ENCODE measurements at regions not wholly inside any gene's neighbourhood (a gene's known extent, or its start where the extent isn't known, plus 50 kb on each side); places are given as distances from the start of the nearest gene placed in this dataset.

DNA sequence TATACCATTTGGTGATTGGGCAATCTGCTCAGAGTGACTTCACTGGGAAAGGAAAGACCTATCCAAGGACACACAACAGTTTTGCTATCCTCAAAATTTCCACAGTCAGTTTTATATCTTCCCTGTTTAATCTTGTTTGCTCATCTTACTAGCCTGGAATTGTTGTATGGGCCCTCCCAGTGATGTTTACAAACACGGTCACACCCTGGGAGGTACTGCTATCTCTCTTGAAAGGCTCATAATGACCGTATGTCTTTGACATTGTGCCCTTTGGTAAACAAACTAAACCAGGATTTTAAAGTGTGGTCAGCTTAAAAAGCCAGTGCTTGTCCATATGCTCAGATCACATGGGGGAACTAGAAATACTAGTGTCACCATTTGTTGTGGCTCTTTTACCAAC lies 277.0 kb downstream of the CDH2 start:
- ATAC-seq = no peak
- DNase-seq = no peak
- H3K4me1 Mint-ChIP-seq = no peaks in the 10 kb centered on the region
- peaks cover 0 to 37% (median 6%) of the 10 kb centered on the region in 9 donors for H3K9me3 Mint-ChIP-seq
- H3K4me3 Mint-ChIP-seq = no peak overlapping the region
- H3K27me3 Mint-ChIP-seq = no peaks in the 10 kb centered on the region
- no peak overlapping the region for H3K27ac Mint-ChIP-seq
- peaks cover 0 to 9% (median 0%) of the 10 kb centered on the region in 3 donors for H3K36me3 Mint-ChIP-seq
- POLR2A ChIA-PET = no interaction called here

DNA sequence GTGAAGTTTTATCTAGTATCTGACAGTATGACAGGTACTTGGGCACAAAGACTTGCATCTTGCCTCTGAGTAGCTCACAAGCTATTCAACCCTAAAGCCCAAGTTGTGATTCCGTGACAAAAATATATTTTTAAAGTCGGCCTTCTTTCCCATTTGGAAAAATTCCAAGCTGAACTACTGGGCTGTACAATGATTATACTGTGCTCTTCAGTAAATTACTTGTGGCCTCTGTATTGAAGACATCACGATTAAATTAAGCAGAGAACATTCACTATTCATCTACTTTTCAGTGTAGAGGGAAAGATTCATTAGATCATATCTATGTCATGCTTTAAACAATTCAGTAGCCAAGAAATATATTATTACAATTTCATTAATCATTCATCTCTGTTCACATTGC lies 282.2 kb downstream of the CDH2 start:
- no peak overlapping the region for H3K27ac Mint-ChIP-seq
- H3K4me1 Mint-ChIP-seq = no peaks in the 10 kb centered on the region
- H3K4me3 Mint-ChIP-seq = no peak overlapping the region
- H3K9me3 Mint-ChIP-seq = peaks cover 2 to 14% (median 5%) of the 10 kb centered on the region in 9 donors
- no peaks in the 10 kb centered on the region for H3K36me3 Mint-ChIP-seq
- no peaks in the 10 kb centered on the region for H3K27me3 Mint-ChIP-seq
- ATAC-seq (no peak), DNase-seq (no peak)
- POLR2A ChIA-PET = no interaction called here

DNA sequence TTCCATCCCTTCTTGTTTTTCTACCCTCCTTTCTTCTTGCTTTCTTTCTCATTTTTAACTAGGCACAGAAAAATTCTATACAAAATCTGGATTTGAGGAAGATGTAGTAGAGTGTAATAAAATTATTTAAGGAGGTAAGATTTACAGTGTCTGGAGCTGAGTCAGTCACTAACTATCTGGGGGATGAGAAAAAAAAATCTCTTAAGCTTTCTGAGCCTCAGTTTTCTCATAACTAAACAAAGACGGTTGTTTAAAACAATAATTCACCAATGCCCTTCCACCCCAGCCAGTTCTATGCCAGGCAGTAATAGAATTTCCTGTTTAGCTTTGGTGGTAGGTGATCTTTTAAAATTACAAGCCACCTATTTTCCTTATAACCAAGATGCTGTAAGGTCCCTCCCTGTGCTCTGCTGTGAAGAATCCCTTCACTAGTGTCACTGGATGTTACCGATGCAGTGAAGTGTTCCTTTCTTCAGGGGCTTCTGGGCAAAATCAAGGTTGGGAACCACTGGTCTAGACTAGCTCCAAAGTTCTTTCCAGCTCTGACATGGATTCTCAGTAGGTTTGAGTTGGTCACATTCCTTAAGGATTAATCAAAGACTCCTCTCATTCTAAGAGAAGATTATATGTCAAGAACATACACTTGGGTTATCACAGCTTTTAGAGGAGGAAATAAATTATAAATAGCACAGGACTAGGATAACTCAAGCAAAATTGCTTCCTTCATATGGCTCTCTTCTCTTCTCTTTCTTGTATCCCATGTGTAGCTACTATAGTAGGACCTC lies 289.0 kb downstream of the CDH2 start:
- ATAC-seq (no peak), DNase-seq (no peak)
- Mint-ChIP-seq H3K4me1 (no peaks in the 10 kb centered on the region), H3K36me3 (no peaks in the 10 kb centered on the region), H3K27ac (no peak overlapping the region), H3K27me3 (no peaks in the 10 kb centered on the region), H3K9me3 (peaks cover 0 to 14% (median 6%) of the 10 kb centered on the region in 9 donors), H3K4me3 (no peak overlapping the region)
- POLR2A ChIA-PET = no interaction called here

DNA sequence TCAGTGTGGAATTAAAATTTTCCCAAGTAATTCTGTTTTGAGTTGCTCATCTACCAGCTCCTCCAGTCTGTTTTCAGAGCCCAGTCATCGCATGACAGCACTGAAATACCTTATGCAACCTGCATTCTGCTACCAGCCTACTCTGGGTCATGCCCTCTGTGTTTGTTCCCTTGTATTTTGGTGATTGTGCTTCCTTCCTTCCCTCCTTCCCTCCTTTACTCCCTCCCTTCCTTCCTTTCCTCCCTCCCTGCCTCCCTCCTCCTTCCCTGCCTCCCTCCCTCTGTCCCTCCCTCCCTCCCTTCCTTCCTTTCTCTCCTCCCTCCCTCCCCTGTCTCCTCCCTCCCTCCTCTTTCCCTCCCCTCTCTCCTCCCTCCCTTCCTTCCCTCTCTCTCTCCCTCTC lies 289.6 kb downstream of the CDH2 start:
- Mint-ChIP-seq H3K36me3 (no peaks in the 10 kb centered on the region), H3K27ac (no peak overlapping the region), H3K4me3 (no peak overlapping the region), H3K27me3 (no peaks in the 10 kb centered on the region), H3K9me3 (peaks cover 0 to 19% (median 6%) of the 10 kb centered on the region in 9 donors), H3K4me1 (no peaks in the 10 kb centered on the region)
- ATAC-seq (no peak), DNase-seq (no peak)
- POLR2A ChIA-PET = no interaction called here

DNA sequence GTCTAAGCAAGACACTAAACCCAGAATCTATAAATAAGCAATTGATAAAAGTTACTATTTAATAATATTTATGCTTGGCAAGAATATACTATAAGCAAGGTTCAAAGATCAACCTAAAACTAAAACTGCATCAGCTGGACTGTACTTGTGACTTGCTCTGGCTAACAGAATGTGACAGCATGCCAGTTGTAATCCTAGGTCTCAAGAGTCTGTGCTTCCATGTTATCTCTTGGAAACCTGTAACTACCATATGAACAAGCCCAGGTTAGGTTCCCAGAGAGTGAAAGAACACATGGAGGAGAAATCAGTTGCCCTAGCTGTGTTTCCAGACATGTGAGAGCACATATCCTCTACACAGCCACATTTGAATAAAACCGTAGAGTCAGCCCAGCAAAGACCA lies 297.4 kb downstream of the CDH2 start:
- DNase-seq = no peak
- H3K27me3 Mint-ChIP-seq = no peaks in the 10 kb centered on the region
- no peaks in the 10 kb centered on the region for H3K4me1 Mint-ChIP-seq
- POLR2A ChIA-PET = no interaction called here
- no peaks in the 10 kb centered on the region for H3K36me3 Mint-ChIP-seq
- no peak overlapping the region for H3K27ac Mint-ChIP-seq
- ATAC-seq = no peak
- H3K4me3 Mint-ChIP-seq = no peak overlapping the region
- peaks cover 0 to 31% (median 3%) of the 10 kb centered on the region in 9 donors for H3K9me3 Mint-ChIP-seq

DNA sequence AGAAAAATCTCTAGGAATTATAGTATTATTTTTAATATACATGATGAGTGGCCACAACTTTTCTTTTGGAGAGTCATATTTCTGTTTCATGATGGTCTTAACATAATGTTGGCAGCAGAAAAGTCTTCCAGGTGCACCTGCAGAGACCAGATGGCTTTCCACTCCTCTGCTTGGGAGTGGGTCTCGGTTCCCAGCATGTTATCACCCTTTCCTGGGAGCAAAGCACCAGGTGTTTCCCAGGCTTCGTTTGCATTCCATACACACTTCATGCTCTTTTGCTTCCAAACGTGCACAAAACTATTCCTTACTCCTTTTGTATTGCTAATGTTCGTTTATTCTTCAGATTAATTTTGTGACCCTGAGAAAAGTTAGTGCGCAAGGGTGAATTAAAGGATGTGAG lies 305.2 kb downstream of the CDH2 start:
- Mint-ChIP-seq H3K36me3 (no peaks in the 10 kb centered on the region), H3K27me3 (no peaks in the 10 kb centered on the region), H3K4me3 (no peak overlapping the region), H3K27ac (no peak overlapping the region), H3K4me1 (no peaks in the 10 kb centered on the region), H3K9me3 (peaks cover 0 to 13% (median 5%) of the 10 kb centered on the region in 9 donors)
- POLR2A ChIA-PET = no interaction called here
- DNase-seq (no peak), ATAC-seq (no peak)

DNA sequence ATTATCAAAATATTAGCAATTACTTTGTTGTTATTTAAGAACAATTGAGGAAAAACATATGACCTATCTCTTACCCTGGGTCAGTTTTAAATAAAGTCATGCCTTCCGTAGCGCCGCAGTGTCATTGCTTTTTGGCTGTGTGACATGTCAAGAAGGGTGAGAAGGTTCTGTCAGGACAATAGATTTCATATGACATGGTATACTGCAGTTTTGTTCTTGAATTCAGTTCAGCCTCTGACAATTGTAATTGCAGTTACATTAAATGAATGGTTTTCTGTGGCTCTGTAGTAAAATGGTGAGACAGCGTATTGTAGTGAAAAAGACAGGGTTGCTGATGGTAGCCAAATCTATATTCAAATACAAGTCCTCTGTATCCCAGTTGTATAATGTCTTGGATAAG lies 307.2 kb downstream of the CDH2 start:
- peaks cover 0 to 12% (median 5%) of the 10 kb centered on the region in 9 donors for H3K9me3 Mint-ChIP-seq

DNA sequence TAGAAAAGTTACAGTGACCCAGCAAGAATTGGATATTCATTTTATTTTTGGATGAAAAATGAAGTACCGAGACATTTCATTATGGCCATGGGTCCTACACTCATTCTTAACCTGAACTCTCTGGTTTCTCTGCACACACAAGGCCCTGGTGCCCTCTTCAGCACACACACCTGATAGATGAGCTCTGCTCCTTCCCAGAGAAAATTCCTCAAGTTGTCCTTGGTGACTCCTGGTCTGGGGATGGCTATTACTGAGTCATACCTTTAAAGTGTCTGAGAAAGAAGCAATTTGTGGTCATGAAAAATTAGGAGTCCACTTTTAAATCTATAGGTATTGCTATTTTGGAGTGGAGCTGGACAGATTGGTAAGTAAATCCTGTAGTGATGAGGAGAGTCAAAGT lies 311.5 kb downstream of the CDH2 start:
- Mint-ChIP-seq H3K27ac (no peak overlapping the region), H3K4me3 (no peak overlapping the region), H3K9me3 (peaks cover 0 to 3% (median 0%) of the 10 kb centered on the region in 9 donors), H3K4me1 (no peaks in the 10 kb centered on the region), H3K36me3 (no peaks in the 10 kb centered on the region), H3K27me3 (no peaks in the 10 kb centered on the region)
- DNase-seq (no peak), ATAC-seq (no peak)
- POLR2A ChIA-PET = no interaction called here

More for the DNA sequence above, 307.2 kb downstream of the CDH2 start:
- DNase-seq (no peak), ATAC-seq (no peak)
- H3K4me1 Mint-ChIP-seq = no peaks in the 10 kb centered on the region
- H3K27me3 Mint-ChIP-seq = no peaks in the 10 kb centered on the region
- POLR2A ChIA-PET = no interaction called here
- no peak overlapping the region for H3K27ac Mint-ChIP-seq
- H3K36me3 Mint-ChIP-seq = no peaks in the 10 kb centered on the region
- H3K4me3 Mint-ChIP-seq = no peak overlapping the region

DNA sequence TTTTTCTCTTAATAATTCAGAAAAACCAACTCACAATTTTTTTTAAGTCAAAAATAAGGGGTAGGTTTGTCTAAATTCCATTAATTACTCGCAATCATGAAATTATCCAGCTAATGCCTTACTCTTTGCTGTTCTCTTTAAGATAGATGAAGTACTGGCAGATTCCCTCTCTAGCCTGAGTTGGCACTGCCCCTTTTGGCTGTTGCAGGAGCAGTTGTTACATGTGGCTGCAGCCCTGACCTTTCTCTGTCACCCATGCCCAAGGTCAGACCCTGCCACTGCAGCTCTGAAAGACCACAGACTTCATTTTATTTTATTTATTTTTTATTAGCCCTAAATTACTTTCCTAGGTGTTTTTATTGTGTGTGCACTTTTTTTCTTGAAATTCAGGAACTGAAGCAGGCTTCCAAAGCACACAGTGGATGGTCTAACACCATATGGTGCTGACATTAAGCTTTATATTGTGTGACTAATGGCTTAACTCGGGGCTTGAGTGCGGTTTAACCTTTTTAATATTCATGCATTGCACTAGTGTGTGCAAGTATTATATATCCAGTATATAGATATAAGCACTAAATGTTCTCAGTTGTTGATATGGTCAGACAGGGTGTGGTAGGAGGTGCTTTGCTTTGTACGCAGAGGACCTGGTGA lies 313.0 kb downstream of the CDH2 start:
- Mint-ChIP-seq H3K4me1 (no peaks in the 10 kb centered on the region), H3K27ac (no peak overlapping the region), H3K9me3 (peaks cover 0 to 3% (median 0%) of the 10 kb centered on the region in 9 donors), H3K27me3 (no peaks in the 10 kb centered on the region), H3K4me3 (no peak overlapping the region), H3K36me3 (no peaks in the 10 kb centered on the region)
- ATAC-seq (no peak), DNase-seq (no peak)
- POLR2A ChIA-PET = no interaction called here

DNA sequence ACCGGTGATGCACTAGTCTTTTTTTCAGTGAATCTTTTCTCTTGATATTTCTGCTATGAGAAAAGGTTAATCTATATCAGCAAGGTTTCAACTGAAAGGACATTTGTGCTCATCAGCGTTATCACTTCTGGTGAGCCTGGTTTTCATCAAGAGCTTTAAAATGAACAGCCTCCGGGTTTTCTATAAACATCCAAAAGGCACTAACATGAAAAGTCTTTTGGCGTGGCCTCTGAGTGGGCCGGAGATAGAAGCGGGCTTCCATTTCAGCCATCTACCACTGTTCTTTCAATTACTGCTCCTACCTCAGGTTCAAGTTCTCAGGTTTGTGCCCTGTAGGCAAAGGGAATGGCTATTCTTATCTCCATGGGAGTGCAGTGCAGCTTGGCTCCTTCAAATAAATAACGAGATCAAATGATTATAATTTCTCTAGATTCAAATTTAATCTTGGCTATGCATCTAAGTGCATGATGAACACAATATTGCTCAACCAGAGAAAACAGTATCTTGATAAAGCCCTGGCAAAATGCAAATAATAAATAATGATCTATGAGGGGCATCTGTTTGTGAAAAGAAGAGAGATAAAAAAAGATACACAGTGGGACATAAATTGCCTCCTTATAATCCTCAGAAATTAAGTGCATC lies 314.8 kb downstream of the CDH2 start:
- H3K36me3 Mint-ChIP-seq = no peaks in the 10 kb centered on the region
- H3K27ac Mint-ChIP-seq = no peak overlapping the region
- H3K4me3 Mint-ChIP-seq = no peak overlapping the region
- DNase-seq = no peak
- no peaks in the 10 kb centered on the region for H3K4me1 Mint-ChIP-seq
- no peaks in the 10 kb centered on the region for H3K27me3 Mint-ChIP-seq
- no peak for ATAC-seq
- POLR2A ChIA-PET = no interaction called here
- peaks cover 0 to 3% (median 0%) of the 10 kb centered on the region in 9 donors for H3K9me3 Mint-ChIP-seq

DNA sequence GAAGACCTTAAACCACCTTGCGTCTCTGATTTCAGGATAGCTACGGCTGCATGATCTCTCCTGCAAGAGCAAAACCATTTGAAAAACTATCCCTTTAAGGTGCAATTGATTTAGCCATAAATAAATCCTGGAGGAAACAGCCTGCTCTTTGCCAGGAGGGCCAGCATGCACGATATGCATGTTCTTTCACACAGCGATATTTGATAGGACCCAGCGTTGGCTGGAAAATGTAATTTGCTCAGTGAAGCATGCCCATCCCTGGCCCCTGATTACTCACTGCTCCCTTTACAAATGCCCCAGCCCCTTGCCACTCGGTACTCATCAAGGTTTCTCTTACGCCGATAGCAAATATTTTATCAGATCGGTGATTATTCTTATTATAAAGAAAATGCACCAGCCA lies 315.4 kb downstream of the CDH2 start:
- no peak for DNase-seq
- Mint-ChIP-seq H3K36me3 (no peaks in the 10 kb centered on the region), H3K9me3 (peaks cover 0 to 3% (median 0%) of the 10 kb centered on the region in 9 donors), H3K27me3 (no peaks in the 10 kb centered on the region), H3K4me3 (no peak overlapping the region), H3K4me1 (no peaks in the 10 kb centered on the region), H3K27ac (no peak overlapping the region)
- POLR2A ChIA-PET = no interaction called here
- ATAC-seq = no peak

DNA sequence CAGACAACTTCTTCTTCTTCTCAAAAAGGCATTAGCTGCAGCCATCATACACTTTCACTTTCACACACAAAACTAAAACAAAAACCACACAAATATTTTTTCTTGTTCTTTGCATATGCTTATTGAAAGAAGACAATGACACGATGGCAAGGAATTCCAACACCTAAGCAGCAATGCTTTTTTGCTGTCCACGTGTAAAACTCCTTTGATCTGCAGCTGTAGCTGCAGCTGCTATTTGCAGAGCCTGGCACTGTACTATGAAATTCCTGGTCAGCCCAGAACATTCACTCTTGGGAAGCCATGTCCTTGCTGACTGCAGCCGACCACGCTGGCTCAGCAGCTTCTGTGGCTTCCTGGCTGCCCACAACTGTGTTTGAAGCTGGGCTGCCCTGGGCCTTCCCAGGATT lies 316.2 kb downstream of the CDH2 start:
- Mint-ChIP-seq H3K27me3 (no peaks in the 10 kb centered on the region), H3K27ac (no peak overlapping the region), H3K36me3 (no peaks in the 10 kb centered on the region), H3K4me3 (no peak overlapping the region), H3K4me1 (no peaks in the 10 kb centered on the region), H3K9me3 (peaks cover 0 to 3% (median 0%) of the 10 kb centered on the region in 9 donors)
- no peak for DNase-seq
- POLR2A ChIA-PET = no interaction called here
- no peak for ATAC-seq

DNA sequence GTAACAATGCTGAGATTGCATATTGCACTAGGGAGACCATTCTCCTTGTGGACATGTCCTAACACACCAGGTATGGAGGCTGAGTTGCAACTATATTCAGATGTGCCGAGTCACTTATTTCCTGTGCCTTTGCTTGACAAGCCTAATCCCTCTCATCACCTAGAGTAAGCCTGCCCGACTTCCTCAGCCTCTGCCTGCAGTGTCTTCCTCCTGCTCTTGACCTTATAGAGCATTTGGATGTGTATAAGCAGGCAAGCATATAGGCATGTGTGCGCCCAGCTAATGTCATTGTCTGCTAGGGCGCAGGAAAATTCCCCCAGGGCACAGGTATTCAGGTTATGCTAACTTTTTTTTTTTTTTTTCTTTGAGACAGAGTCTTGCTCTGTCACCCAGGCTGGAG lies 316.9 kb downstream of the CDH2 start:
- no peak for ATAC-seq
- Mint-ChIP-seq H3K27me3 (no peaks in the 10 kb centered on the region), H3K36me3 (no peaks in the 10 kb centered on the region), H3K9me3 (peaks cover 0 to 3% (median 0%) of the 10 kb centered on the region in 9 donors), H3K4me1 (no peaks in the 10 kb centered on the region), H3K4me3 (no peak overlapping the region), H3K27ac (peak overlapping the region in 1 of 10 donors; percentile 31)
- POLR2A ChIA-PET = no interaction called here
- no peak for DNase-seq
